ENCODE measurements at regions not wholly inside any gene's neighbourhood (a gene's known extent, or its start where the extent isn't known, plus 50 kb on each side); places are given as distances from the start of the nearest gene placed in this dataset.

DNA sequence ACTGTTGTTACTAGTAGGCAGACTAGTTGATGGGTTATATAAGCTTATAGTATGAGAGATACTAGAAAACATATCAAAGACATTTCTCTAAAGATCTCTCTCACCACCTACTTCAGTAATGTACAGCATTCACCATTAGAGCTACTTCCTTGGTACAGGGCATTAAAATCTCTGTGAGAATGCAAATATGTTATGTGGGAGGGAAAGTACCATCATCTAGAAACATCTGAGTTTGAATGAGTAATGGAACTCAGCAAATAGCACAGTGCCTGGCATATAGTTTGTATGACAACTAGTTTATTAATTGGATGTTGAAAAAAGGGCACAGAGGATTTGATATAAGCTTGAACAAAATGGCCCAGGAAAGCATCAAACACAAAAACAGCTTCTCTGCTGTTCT is 211.1 kb downstream of the GLUD2 start:
- TF ChIP-seq, protein P1, sequence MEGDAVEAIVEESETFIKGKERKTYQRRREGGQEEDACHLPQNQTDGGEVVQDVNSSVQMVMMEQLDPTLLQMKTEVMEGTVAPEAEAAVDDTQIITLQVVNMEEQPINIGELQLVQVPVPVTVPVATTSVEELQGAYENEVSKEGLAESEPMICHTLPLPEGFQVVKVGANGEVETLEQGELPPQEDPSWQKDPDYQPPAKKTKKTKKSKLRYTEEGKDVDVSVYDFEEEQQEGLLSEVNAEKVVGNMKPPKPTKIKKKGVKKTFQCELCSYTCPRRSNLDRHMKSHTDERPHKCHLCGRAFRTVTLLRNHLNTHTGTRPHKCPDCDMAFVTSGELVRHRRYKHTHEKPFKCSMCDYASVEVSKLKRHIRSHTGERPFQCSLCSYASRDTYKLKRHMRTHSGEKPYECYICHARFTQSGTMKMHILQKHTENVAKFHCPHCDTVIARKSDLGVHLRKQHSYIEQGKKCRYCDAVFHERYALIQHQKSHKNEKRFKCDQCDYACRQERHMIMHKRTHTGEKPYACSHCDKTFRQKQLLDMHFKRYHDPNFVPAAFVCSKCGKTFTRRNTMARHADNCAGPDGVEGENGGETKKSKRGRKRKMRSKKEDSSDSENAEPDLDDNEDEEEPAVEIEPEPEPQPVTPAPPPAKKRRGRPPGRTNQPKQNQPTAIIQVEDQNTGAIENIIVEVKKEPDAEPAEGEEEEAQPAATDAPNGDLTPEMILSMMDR (IDR thresholded peaks at IDR 0.05; ENCODE audit: low read depth, low read length) = no peak
- no peak for TF ChIP-seq EZH2phosphoT487 (IDR thresholded peaks at IDR 0.05; ENCODE audit: low read depth)
